HG03175 (cell line): ENCODE measurements at regions not wholly inside any gene's neighbourhood (a gene's known extent, or its start where the extent isn't known, plus 50 kb on each side); places are given as distances from the start of the nearest gene placed in this dataset.

ENCODE experiments used
- ATAC-seq: cut with Tn5 transposase; IDR thresholded peaks from one replicate; pipeline ENCODE4 v1.9.1; 2021; ENCODE audit warnings: mild to moderate bottlenecking, moderate library complexity; ENCODE audit not compliant: unreplicated experiment

- no peak for ATAC-seq
Observed at GRCh38 chr9:14471041-14471440, 157.1 kb upstream of the NFIB start.

DNA sequence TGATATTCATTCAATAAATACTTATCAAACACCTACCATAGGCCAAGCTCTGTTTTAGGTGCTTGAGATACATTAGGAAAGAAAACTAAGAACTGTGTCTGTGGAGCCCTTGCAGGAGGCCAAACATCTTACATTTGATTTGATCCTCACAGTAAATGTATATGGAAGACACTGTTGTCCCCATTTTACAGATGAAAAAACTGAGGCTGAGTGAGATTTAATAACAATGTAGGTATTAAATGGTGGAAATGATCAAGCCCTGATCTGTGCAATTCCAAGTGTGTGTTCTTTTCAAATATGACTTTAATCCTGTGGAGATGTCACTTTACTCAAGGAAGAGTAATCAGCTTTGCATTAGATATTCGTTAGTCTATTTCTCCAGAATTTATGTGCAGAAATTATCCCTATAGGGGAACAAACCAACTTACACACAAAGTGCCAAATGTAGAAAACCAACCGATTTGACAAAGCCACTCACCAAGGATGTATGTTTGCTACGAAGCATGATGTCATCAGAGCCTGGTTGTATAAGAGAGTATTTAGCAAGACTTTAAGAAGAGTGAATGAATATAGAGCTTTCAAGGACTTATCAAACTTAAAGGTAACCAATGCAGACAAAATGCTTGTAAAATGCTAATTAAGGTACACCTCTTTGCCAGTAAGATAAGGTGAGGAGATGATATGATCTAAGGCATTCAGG is 153.9 kb upstream of the NFIB start:
- ATAC-seq: no peak

DNA sequence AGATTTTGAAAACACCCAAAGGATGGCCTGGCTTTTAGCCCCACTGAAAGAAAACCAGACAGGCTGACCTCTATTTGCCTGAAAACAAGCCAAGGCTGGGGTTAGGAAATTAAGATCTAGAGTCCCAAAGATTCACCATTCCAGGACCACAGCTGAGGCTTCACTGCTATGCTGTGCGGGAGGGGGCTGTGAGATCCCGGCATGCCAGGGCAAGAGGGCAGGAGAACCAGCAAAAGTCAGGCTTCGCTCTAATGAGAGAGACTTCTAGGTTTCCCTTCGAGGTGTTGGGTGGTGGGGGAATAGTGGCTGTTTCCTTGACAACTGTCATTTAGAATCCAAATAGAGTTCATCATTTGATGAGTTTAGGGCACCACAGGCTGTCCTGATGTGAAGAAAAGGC is 152.9 kb upstream of the NFIB start:
- no peak for ATAC-seq

- ATAC-seq: no peak
Observed at GRCh38 chr9:14466429-14466818, 152.5 kb upstream of the NFIB start.

DNA sequence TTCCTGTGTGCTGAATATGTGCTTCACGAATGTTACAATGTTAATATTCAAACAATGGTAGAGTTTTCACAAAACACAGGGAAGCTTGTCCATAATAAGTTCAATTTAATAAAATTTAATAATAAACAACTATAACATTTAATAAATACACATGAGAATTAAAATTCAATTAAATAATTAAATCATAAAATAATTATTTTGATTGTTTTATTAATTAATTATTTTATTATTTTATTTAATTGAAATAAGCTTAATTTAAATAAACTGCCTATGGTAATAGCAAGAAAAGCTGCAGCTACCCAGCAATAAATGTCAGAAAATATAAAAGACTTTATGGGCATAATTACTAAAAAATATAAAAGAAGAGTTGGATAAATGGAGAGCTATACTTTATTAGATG is 149.0 kb upstream of the NFIB start:
- no peak for ATAC-seq

- no peak for ATAC-seq
Observed at GRCh38 chr9:14455243-14455642, 141.3 kb upstream of the NFIB start.

DNA sequence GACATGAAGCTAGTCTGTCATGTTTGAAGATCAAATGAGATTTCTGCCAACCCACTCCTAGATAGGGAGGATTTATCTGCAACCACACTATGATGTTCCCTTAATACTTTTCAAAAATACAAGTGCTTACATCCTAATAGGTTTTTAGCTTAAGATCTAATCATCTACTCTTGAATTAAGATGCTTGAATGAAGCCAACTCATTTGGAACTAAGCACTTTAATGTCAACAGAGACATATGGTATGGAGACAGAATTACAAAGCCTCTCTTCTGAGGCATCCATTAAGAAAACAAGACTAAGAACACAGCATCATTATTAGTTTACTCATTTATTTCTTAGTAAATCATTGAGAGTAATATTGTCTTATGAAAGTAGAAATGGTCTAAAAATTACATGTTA is 139.3 kb upstream of the NFIB start:
- no peak for ATAC-seq

DNA sequence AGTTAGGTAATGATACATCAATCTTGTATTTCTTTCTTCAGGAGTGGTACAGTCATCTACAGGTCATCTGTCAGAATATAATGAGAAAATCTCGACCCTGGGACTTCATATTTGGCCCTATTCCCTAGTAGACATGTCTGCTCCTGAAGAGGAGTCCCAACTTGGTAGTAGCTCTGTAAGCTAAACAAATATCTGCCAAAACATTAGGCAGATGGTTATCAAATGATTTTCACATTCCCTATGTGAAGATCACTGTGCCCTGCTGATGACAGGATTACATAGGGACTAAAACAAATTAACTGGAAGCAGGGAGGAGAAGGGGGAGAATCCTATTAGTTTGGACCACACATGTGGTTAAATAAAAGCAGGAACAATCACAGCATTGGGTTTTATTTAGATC is 138.6 kb upstream of the NFIB start:
- ATAC-seq: no peak

DNA sequence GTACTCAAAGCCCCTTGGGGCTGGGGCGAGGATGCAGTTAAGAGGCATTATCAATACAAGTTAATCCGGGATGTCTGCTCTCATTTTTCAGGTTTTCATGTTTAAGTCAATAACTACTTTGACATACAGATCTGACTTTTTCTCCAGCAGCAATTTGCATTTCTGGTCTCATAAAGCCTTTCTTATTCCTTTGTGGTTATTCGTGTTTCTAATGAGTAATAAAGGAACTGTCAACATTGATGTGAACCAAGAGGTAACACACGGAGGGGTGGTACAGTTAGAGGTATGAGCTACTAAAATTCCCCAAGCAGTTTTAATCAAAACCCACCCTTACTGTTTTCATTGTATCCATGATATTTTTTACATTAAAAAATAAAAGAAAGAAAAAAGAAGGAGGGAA is 138.0 kb upstream of the NFIB start:
- ATAC-seq: peak; percentile 85

DNA sequence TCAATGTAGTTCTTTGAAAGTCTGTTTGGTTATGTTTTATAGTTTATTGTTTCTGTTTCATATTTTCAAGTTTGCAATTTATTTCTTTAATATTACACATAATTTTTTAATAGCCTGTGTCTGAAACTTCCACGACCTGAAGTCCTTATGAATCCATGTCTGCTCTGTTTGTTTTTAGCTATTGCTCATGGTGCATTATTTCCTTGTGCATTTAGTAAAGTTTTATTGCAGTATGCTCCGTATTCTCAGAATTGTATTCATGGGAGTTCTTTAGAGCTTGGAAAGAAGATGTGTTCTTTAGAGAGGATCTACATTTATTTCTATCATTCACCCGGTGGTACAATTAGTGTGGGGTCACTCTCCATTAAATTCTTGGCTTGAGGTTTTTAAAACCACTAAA is 133.2 kb upstream of the NFIB start:
- no peak for ATAC-seq

GRCh38 chr9:14445946-14446345 is 132.0 kb upstream of the NFIB start:
- no peak for ATAC-seq

GRCh38 chr9:14442956-14443355 is 129.0 kb upstream of the NFIB start:
- no peak for ATAC-seq

DNA sequence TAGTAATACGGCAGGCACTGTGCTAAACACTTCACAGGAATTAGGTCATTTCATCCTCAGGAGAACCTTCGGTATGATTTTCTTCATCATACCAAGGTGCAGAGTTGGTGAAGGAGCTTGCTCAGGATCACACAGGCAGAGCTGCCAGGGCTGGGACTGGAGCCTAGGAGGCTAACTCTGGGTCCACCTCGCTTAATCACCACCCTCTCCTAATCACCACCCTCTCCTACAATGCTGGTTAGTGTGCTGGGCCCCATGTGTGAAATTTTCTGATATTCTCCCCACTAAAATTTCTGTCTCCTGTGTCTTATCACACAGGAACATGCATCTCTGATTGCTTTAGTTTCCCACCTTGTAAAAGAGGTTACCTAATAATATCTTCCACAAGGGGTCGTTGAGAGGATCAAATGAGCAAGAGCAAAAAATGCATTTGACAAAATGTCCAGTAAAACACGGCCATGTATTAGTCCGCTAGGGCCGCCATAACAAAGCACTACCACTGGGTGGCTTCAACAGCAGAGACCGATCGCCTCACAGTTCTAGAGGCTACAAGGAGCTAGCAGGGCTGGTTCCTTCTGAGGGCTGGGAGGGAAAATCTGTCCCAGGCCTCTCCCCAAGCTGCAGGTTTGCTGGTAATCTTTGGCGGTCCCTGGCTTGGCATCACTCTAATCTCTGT is 128.2 kb upstream of the NFIB start:
- no peak for ATAC-seq

- no peak for ATAC-seq
Observed at GRCh38 chr9:14441115-14441514, 127.2 kb upstream of the NFIB start.

GRCh38 chr9:14440062-14440461 is 126.1 kb upstream of the NFIB start:
- ATAC-seq: no peak

DNA sequence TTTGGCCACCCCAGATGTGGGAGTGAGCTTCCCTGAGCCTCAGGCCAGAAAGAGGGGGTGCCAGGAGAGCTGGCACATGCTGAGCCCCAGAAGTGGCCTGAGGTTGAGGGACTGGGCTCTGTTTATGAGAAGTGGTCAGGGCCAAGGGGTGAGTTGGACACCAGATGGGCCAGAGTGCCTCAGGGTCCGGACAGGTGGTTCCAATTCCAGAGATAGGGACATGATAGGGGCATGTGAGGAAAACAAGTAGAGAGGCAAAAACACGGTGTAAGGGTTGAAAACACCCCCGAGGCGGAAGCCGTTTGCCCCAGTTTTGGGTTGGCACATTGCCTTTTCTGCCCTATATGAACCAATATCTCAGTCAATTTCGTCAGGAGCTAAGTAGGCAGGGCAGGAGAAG is 125.6 kb upstream of the NFIB start:
- ATAC-seq: no peak

DNA sequence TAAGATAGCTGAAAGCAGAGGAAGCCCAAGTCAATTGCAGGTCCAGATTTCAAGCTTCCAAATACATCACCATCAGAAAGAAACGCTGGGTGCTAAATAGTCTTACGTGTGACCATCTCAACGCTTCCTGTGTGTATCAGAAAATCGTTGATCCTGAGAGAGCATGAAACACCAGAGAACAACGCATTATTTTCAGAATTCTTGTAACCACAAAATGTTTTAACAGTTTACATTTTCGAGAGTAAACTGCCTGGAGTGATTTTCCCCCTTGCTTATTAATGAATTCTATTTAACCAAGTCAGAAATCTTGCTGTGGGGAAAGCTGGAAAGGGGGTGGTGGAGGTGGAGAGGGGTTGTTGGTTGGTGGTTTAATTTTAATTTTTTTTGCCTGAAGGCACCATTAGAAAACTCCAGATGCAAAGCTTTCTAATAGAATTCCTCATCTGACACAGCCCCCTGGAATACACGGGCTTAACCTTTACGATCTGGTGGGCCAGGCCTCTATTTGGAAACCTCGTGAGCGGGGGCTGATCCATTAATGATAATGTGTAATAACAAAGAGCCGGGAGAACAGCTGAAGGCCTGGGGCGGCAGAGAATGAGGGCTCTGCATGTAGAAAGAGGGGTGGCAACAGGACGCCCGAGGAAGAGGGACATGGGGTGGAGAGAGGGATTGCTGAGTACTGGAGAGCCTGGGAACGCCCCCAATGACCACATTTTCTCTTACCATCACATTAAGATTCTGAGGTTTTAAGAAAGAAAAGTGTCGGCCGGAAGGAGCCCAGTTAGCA is 124.5 kb upstream of the NFIB start:
- no peak for ATAC-seq

DNA sequence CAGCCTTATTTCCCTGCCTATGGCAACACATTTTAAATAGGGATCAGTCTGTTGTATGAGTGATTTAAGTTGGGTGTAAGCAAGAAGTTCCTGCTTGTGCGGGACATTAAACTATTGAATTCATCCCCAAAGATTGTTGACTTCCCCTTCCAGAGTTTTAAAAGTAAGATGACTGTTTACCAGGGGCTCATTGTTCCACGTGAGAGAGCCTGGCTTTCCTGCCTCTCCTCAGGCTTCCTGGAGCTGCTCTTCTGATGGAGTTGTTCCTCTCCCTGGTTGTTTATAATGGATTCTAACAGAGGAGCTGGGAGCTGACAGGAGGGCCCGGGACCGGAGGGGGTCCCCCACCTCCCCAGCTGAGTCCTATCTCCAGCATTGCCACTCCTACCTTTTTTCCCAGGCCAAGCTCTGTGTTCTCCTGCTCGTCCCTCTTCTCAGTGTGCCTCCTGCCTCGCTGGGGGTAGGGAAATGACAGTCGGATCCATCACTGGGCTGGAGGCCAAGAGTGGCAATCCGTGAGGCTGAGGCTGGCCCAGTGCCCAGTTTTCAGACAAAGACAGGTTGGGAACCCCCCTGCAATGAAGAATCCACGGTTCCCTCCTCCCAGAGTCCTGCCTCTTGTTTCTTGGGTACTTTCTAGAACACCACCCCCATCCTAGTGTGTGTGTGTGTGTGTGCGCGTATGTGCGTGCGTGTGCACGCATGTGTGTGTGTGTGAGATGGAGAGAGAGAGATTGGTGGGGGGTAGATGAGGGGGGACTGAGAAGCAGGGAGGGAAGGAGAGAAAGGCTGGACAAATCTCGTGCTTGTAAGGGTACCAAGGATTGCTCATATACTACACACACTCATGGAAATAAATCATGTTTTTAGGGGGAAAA is 123.7 kb upstream of the NFIB start:
- no peak for ATAC-seq

DNA sequence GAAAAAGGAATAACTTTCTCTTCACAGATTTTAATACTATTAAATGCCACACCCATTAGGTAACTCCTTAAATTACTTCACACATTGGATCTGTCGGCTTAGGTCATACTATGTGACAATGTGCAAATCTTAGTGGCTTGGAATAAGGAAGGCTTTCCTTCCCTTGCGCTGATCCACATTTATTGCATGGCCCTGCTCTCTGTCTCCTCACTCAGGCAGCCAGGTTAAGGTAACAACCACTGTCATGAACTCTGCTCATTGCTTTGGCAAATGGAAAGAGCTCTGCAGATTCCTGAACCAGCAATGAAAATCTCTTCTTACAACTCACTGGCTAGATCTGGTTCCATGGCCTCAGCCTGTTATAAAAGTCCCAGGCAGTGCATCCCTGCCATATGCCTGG is 121.9 kb upstream of the NFIB start:
- ATAC-seq: no peak

GRCh38 chr9:14434971-14435718 is 121.2 kb upstream of the NFIB start:
- ATAC-seq: no peak

GRCh38 chr9:14434158-14434504 is 120.2 kb upstream of the NFIB start:
- no peak for ATAC-seq
